Renal pelvis (tissue), 1 donor: ENCODE measurements at regions not wholly inside any gene's neighbourhood (a gene's known extent, or its start where the extent isn't known, plus 50 kb on each side); places are given as distances from the start of the nearest gene placed in this dataset.
"Not testable (repeated sequence)": the region's sequence is repeated elsewhere in the genome, so short reads cannot be mapped to it uniquely, and the experiment has no call there.

Source experiments
- DNase-seq: peaks from one replicate; pipeline ENCODE4 v3.0.0-alpha.2; 2013

DNA sequence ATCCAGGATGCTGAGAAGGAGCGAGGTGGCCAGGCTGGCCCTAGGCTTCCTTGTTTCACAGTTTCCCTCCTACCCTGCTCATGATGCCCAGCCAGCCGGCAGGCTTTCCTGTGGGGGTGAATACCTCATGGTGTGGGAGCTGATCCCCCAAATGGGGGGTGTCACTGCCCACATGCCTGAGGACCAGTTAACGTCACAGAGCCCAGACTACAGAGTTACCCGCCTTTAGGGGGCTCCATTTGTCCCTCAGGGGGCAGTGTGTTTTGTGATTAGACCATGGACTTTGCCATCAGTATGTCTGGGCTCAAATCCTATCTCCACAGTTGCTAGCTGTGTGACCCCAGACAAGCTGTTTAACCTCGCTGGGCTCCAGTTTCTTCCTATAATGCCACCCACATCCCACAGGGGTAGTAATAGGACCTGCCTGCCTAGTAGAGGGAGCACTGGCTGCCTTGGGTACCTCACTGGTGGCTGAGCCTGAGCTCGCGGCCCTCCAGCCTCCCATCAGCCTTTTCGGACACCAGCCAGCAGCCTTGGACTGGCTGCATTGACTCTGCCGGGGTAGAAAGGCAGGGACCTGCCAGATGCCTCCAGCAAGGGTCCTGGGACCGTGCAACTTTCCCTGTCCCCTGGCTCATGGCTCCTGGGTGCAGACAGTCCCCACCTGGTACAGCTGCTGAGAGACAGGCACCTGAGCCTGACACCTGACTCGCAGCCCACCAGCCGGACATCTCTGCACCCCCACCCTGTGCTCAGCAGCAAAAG is 87.5 kb upstream of the GSE1 start:
- no peak for DNase-seq

DNA sequence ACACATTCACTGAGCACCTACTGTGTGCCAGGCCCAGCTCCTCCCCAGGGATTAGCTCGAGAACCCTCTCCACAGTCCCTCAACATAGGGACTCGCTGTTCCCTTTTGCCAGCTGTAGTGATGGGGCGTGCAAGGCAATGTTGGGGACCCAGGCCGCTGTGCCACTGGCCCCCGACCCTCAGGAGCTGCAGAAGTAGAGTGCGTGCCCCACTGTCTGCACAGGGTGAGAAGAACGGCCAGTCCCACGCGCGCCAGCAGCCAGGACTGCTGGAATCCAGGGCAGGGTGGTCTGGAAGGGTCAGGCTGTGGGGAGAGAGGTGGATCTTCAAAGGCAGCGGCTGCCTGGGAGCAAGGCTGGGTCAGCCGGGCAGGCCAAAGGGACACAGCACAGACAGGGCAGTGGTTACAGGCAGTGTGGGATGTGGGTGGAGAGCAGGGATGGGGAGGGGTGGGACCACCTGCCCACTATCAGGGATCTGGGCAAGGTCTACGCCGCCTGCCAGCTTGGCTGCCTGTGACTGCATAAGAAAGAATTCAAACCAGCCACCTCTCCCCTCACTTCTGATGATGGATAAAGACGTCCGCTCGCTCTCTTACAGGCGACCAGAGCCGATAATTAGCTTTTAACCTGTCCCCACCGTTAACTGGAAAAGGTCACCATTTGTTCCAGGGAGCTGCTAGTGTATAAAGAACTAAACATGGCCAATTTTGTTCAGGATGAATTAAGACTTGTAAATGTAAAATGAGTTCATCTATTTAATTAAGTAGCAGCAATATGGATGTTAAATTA is 86.7 kb upstream of the GSE1 start:
- DNase-seq, result no peak

DNA sequence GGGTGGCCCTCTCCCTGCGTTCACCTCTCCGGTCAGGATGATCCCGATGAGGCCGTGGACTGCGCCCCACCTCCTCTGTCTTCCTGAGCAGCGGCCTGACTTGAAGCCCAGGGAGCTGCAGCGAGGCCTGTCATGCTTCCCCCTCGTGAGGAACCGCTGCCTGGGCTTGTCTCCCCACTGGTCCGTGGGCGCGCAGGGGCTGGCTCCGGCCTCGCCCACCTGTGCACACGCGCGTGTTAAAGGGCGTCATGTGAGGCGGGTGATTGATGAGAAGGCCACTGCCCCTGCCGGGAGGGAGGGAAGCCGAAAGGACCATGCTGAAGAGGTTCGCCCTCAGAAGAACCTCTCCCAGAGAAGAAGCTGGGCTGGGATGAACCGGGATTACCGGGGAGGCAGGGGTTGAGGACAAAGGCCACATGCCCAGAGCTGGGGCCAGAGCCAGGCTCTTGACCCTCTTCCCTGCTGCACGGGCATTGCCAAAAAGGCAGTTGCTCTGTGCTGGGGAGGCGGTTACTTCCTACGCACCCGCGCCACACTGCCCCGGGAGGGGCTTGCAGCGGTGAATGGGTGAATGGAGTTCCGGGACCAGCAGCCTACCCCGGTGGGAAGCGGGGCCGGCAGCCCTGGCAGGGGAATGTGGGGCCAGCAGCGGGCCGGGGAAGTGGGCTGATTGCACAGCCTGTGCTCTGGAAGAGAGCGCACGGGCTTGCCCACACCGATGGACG is 85.9 kb upstream of the GSE1 start:
- DNase-seq, result no peak

DNA sequence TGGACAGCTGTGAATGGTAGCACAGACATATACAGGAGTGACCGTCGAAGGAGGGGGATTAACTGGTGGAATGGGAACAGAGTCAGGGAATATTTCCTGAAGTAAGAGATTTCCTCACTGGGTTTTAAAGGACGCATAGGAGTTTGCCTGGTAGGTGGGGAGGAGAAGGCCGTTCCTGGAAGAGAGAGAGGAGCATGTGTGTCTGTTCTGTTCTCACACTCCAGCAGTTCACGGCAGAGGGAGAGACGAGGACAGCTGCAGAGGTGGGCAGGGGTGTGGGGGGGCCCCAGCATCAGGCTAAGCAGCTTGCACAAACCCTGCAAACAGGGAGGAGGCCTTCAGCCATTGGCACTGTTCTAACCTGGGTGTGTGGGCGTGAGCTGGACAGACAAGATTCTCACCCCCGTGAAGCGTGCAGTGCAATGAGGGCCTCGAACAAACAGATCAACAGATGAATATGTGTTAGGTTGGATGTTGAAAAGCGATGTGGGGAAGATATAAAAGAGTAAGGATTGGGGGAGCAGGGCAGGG is 85.3 kb upstream of the GSE1 start:
- no peak for DNase-seq

DNA sequence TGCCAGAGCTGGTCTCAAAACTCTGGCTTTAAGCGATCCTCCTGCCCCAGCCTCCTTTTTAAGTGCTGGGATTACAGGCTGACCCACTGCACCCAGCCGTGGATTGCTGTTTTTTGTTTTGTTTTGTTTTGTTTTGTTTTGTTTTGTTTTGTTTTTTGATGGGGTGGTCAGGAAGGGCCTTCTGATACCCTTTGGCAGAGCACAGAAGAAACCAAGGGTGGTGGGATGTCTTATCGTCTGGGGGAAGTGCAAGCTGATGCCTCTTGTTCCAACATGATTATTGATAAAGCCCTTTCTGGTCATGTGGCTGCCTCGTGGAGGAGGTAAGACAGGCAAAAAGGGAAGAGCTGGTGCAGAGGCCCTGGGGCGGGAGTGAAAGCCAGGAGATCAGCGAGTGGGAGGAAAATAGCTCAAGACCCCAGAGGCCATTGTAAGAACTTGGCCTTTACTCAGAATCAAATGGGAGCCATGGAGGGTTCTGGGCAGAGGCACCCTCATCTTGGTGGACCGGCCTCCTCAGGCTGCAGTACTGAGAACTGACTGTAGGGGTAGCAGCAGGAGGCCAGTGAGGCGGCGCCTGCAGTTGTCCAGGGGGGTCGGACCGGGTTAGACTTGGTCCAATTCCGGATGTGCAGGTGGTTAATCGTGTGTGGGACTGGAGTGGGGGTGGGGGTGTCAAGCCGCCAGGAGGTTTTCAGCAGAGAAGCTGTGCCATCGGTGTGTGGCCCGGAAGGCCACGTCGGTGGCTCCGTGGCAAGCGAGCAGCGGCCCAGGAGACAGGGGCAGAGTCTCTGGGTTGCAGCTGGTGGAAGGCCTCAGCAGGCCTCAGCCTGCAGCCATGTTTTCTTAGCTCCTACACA is 84.4 kb upstream of the GSE1 start:
- DNase-seq, result no peak

DNA sequence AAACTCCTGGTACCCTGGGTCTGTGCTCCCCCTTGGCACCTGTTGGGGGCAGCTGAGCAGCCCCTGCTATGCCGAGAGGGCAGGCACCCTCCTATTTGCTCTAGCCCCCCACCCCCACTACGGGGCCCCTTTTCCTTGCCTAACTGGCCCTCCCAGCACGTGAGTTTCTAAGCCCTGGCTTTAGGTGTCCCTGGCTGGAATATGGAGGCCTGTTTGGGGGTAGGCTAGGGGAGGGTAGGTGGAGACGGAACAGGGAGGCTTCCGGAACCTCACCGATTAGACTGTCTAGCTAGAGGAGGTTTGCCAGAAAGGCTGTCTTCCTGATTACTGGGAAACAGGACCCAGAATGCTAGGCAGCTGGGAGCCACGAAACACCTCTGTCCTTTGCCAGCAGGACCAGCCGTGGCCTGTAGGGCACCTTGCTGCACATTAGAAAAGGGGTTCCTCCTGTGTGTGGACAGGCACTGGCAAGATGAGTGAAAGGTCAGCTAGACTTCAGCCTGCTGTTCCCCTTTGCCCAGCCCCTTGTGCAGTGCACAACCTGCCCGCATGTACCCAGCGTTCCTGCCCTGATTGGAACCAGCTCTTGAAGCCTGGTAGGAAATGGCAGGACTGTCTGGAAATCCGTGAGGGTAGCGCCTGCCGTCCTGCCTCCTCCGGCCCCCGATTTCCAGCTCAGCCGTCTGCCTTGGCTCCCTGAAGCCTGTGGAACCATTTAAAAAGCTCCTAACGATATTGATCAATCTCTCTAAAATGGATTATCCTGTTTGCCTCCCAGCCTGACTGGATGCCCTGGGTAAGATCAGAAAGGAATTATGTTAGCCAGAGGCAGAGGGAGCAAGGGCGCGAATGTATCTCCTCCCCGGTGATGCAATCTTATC is 83.4 kb upstream of the GSE1 start:
- no peak for DNase-seq

DNA sequence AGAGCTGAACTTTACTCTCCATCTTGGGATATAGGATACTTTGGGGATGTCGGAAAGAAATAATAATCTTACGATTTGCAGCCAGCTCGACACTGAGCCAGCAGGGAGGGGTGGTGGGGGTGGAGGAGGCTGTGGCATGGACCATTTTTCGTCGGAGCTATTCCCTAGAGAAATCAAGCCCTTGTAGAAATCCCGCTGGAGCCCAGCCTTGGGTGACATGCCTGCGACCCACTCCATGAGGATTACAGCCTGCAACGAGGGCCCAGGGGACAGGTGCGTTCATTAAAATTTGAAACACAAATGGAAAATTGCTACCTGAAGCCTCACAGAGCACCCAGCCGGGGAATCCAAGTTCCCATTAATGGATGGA is 82.8 kb upstream of the GSE1 start:
- no peak for DNase-seq

DNA sequence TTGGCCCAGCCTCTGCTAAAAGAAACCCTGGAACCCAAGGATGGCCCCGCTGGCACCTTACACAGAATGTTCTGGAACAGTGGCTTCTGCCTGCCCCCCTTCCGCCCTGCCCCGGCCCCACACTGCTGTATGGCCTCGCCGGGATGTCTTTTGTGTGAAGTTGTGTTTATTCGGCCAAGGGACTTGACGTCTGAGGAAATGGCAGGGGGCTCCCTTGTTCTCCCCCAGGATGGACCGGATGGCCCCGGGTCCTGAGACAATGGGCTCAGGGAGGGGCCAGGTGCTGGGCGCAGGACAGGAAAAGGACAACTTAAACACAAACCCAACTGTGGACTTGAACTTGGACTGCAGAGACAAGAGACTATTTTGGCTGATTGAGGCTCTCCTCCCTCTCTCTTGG is 81.6 kb upstream of the GSE1 start:
- no peak for DNase-seq

DNA sequence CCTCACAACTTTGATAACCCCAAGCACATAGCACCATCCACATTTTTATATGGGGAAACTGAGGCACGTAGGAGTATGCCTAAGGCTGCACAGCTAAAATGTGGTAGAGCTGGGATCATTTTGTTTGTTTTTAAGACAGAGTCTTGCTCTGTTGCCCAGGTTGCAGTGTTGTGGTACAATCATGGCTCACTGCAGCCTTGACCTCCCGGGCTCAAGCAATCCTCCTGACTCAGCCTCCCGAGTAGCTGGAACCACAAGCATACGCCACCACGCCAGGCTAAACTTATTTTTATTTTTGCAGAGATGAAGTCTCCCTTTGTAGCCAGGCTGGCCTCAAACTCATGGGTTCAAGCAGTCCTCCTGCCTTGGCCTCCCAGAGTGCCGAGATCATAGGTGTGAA is 81.0 kb upstream of the GSE1 start:
- no peak for DNase-seq

DNA sequence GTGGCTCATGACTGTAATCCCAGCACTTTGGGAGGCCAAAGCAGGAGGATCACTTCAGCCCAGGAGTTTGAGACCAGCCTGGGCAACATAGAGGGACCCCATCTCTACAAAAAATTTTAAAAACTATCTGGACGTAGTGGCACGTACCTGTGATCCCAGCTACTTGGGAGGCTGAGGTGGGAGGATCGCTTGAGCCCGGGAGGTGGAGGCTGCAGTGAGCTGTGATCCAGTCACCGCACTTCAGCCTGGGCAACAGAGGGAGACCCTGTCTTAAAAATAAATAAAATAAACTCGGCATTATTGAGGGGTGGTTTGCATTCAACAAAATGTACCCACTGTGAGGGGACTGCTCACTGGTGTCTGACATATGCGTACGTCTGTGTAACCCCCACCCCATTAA is 79.5 kb upstream of the GSE1 start:
- DNase-seq, result not testable (repeated sequence)

DNA sequence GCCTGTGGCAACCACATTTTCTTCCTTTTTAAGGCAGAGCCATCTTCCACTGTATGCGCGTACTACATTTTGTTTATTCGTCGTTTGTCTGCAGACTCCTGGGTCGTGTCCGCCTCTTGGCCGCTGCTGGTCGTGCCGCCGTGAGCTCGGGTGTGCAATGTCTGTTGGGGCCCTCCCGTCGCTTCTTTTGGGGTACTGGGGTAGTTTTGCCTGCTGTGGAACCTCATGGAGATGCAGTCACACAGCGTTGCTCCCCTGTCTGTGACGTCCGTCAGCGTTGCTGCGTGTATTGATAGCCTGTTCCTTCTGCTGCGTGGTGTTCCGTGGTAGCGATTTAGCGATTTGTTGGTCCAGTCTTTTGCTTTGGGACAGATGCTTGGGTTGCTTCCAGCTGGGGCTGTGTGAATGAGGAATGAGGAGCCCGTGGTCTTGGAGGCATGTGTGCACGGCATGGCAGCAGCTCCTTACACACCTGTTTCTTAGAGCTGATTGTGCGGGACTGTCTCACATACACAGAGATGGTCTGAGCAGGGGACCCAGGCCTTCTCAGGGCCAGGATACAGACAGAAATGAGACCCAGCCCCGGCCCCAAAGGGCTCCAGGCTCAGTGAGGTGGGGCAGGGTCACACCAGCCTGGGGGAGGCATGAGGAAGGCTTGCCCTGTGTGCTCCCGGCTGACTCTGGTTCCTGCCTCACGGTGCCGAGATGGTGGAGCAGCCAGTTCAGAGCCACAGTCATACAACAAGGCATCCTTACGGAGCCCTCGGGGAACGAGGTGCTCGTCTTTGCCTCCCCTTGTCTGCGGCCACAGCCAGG is 78.4 kb upstream of the GSE1 start:
- no peak for DNase-seq

DNA sequence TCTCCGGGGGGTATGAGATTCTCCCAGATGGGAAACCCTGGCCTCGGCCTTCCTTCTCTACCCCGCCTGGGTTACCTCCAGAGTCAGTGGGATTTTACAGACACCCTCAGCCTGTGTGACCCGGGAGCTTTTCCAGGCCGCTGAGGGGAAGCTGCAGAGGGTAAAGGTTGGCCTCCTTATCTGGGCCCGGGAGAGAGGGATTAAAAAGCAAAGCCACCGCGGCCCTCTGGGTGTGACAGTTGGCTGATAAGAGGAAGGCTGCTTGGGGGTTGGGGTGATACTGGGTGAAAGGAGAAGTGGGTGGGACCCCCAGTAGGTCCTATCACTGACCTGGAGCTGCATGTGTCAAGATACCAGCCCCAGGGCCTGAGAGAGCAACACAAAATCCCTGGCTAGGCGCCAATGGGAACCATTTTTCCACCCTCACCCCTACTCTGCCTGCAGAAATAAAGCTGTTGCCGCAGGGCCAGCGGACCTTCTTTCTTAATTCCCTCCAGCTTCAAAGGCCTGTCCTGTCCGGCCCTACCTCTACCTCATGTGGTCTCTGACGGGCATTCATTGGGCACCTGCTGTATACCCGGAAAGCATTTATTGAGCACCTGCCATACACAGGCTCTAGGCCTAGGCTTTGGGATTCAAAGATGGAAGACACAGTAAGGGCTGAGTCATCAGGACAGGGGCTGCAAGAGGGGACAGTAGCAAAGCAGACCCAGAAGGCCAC is 77.6 kb upstream of the GSE1 start:
- no peak for DNase-seq

DNA sequence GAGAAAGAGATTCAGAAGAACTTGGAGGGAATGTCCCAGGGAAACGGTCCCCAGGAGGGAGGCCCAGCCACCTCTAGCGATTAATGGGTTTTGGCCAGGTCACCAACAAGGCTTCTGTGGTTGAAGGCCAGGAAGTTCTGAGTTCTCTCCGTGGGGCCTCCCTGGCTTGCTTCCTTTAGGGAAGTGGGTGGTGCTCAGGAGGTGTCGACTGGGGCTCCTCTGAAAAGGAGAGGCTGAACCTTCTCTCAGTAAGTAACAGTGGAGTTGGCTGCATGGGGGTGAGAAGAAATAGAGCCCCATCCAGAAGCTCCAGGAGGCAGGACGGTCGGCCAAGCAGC is 77.1 kb upstream of the GSE1 start:
- no peak for DNase-seq

DNA sequence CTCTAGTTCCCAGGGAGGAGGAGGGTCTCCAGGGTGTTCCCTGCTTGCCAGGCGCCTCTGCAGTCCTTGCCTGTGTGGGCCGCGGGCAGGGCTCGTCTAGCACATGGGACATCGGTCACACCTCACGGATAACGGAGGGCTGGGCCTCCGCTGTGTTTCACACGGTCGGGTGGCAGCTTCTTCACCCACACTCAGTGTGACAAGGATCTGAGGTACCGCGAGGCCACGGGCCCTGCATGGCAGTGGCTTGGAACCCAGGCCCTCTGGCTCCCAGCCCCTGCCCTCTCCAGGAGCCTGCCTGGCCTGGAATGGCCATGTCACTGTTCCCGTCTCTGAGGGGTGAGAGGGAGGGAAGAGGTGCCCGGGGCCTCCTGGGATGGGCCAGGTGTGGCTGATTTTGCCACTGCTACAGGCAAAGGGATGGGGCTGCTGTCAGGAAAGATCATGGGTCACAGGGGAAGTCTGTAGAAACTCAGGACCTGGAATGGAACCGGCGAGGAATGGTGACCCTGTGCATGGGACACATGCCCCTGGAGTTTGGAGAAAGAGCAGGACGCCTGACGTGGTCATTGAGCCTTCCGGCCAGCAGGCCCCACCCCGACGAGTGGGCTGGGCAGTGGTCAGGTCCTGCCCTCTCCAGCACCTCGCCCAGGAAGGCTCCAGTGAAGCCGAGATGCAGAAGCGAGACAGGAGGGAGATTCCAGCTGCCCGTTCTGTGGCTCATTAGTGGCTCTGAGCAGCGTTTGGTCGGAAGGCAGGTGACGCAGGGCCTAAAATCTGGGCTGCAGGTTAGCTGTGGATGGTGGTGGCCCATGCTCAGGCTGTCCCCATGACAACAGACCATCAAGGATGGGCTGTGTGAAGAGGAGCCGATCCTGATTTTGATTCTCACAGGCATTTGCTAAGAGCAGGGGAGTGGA is 76.5 kb upstream of the GSE1 start:
- no peak for DNase-seq

DNA sequence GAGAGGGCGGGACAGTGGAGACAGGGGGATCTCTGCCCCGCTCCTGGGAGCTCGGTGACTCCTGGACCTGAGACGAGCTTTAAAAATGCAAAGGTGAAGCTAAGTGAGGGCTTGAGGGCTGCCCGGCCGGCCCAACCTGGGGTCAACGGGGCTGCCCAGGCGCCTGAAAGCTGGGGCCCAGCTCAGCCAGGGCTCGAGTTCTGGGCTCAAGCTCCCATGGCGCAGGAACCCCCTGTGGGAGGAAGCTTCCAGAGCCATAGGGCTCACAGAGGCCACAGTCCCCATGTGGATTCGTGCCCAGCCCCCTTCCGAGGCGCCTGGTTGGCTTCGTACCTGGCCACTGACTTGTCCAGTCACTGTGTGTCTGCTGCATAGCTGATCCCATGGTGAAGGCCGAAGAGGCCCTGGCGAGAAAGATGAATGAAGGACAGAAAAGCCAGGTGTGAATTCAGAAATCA is 75.8 kb upstream of the GSE1 start:
- no peak for DNase-seq

DNA sequence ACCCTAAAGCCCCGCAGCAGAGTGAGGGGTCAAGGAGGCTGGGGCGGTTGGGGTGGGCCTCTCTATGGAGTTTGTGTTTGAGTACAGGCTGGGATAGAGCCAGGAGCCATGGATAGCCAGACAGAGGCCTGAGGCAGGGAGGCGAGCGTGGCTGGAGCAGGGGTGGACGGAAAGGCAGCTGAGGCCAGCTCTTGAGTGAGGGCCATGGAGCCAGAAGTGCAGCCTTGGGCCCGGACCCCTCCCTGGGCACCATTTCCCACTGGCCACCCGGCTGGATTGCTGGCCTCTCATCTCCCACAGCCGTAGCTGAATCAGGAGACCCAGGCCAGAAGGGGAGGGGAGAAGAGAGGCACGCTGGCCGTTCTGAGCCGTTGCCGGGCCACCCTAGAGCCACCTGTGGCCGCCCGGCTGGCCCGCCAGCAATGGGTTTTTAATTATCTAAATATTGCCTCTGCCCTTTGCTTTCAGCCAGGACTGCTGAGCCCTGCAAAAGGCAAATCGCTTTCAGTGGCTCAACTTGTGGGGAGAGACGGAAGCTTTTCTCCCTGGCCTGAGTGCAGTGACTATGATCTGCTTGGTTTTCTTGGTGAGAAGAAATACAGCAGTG is 75.2 kb upstream of the GSE1 start:
- DNase-seq, result no peak

DNA sequence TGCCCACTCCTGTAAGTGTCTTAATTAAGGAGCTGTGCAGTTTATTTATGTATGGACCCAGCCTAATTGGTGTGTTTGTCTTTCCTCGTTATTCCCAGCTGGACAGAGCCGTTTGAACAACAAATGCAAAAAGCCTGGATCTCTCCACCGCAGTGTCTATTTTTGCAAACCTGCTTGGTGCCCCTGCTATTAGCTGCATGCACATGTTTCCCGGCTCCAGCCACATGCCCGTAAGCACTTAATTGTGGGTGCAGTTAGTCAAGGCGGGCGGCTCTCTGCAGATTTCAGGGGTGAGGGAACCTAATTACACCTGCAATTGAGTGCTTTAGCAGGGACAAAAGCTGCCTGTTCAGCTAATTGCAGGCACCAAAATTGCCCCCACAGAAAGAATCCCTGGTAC is 74.0 kb upstream of the GSE1 start:
- no peak for DNase-seq
